GM12872 (cell line): ENCODE measurements at regions not wholly inside any gene's neighbourhood (a gene's known extent, or its start where the extent isn't known, plus 50 kb on each side); places are given as distances from the start of the nearest gene placed in this dataset.

Experiments used
- TF ChIP-seq, protein P1 (sequence below): IDR thresholded peaks from 3 replicates; pipeline ENCODE4 v1.5.1; 2011; ENCODE audit warnings: low read depth, mild to moderate bottlenecking, low read length, moderate library complexity; ENCODE audit not compliant: insufficient read depth

DNA sequence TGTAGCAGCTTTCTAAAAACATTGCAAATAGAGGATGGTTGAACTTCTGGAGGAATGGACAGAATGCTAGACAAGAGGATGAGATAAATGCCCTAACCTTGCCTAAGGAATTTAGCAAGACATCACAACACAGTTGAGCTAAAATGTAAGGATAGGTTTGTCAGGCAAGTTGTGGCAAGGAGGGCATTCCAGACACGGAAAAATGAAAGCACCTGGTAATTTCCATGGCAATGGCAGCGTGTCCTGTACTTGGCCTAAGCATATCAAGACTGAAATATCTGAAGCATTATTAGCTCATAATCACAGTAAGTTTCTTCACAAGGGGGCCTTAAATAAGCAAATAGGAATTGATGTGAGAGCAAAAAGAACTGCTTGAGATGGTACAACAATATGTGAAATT is 105.1 kb upstream of the USP25 start:
- TF ChIP-seq, protein P1, sequence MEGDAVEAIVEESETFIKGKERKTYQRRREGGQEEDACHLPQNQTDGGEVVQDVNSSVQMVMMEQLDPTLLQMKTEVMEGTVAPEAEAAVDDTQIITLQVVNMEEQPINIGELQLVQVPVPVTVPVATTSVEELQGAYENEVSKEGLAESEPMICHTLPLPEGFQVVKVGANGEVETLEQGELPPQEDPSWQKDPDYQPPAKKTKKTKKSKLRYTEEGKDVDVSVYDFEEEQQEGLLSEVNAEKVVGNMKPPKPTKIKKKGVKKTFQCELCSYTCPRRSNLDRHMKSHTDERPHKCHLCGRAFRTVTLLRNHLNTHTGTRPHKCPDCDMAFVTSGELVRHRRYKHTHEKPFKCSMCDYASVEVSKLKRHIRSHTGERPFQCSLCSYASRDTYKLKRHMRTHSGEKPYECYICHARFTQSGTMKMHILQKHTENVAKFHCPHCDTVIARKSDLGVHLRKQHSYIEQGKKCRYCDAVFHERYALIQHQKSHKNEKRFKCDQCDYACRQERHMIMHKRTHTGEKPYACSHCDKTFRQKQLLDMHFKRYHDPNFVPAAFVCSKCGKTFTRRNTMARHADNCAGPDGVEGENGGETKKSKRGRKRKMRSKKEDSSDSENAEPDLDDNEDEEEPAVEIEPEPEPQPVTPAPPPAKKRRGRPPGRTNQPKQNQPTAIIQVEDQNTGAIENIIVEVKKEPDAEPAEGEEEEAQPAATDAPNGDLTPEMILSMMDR = no peak

GRCh38 chr21:15625363-15625762 is 104.4 kb upstream of the USP25 start:
- TF ChIP-seq, protein P1 = no peak

DNA sequence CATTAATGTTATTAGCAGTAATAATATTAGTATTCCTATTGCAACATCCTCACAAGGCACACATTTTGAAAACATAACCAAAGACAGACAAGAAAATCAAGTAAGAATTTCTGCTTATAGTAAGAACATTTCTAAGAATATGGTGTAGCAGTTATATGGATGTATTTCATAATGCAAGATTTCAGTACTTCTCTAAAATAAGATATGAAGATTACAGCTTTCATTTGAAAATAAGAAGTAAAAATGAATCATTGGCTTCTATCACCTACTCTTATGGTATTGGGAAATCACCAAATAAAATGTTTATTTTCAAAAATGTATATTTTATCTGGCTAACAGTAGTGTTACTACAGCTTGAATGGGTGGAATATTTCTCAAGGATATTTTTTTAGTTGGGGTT is 103.8 kb upstream of the USP25 start:
- TF ChIP-seq, protein P1 = no peak

DNA sequence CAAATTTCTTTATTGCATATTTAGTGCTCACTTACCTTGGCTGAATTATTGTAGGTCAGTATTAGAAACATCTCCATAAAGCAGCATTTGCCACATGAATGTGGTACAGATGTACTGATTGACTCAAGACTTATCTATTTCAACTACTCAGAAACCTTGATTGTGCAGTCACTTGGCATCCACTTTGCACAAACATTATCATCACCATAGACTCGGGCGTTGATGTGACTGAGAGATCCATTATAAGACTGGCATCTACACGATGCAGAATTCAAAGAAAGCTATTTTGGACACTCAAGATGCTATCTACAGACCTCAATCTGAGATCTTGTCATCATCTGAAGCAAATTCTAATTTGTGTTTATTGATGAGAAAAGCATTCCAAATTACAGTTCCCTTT is 102.8 kb upstream of the USP25 start:
- TF ChIP-seq, protein P1 = no peak

GRCh38 chr21:15627823-15628222 is 102.0 kb upstream of the USP25 start:
- TF ChIP-seq, protein P1 = no peak

DNA sequence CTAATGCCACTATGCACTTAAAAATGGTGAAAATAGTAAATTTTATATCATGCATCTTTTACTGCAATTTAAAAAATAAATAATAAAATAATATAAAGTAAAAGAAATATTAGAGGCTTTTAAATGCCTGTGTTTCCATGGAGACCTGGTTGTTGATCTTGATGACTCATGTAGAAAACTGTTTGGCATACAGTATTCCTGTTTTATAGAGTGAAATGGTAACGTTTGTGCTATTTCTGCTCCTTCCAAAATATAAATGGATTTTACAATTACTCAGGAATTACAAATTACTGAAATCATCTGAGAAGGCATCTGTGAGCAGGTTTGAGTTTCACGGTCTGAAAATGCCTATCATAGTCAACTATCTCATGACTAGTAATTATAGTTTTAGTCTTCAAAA is 98.4 kb upstream of the USP25 start:
- TF ChIP-seq, protein P1 = no peak

GRCh38 chr21:15638856-15639549 is 90.8 kb upstream of the USP25 start:
- TF ChIP-seq, protein P1 = no peak

DNA sequence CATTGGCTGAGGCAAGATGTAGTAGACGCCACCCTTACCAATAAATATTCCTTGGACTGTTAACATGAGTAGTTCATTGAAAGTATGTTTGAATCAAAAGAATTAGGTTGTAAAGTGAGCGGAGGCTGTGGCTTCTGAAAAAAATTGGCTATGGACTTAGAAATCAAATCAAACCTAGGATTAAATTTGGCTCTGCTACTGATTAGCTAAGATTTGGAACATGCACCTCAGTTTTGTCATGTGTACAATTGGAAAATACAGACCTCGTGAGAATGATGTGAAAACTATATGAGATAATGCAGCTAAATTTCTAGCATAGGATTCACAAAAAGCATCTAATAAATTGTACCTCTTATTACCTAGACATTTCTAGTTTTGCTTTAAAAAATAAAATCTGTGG is 85.3 kb upstream of the USP25 start:
- TF ChIP-seq, protein P1 = no peak
